Glutamatergic neuron (in vitro differentiated cells): ENCODE measurements at regions not wholly inside any gene's neighbourhood (a gene's known extent, or its start where the extent isn't known, plus 50 kb on each side); places are given as distances from the start of the nearest gene placed in this dataset.
"Not testable (repeated sequence)": the region's sequence is repeated elsewhere in the genome, so short reads cannot be mapped to it uniquely, and the experiment has no call there.

Experiments used
- DNase-seq: peaks from one replicate; pipeline ENCODE4 v3.0.0; 2022
- H3K27ac Mint-ChIP-seq: one replicate; pipeline ENCODE4 v1.8.0; 2020; ENCODE audit warnings: mild to moderate bottlenecking, mixed read lengths, inconsistent platforms; ENCODE audit not compliant: unreplicated experiment
- H3K27me3 Mint-ChIP-seq: one replicate; pipeline ENCODE4 v1.8.0; 2020; ENCODE audit warnings: mild to moderate bottlenecking, moderate library complexity, mixed read lengths, inconsistent platforms; ENCODE audit not compliant: unreplicated experiment
- H3K36me3 Mint-ChIP-seq: one replicate; pipeline ENCODE4 v1.8.0; 2020; ENCODE audit warnings: mild to moderate bottlenecking, mixed read lengths, inconsistent platforms; ENCODE audit not compliant: unreplicated experiment
- H3K4me1 Mint-ChIP-seq: one replicate; pipeline ENCODE4 v1.8.0; 2020; ENCODE audit warnings: mild to moderate bottlenecking, low read depth, mixed read lengths, inconsistent platforms; ENCODE audit not compliant: unreplicated experiment
- H3K4me3 Mint-ChIP-seq: one replicate; pipeline ENCODE4 v1.8.0; 2020; ENCODE audit warnings: mild to moderate bottlenecking, mixed read lengths, inconsistent platforms; ENCODE audit not compliant: unreplicated experiment
- H3K9me3 Mint-ChIP-seq: one replicate; pipeline ENCODE4 v1.8.0; 2020; ENCODE audit warnings: mild to moderate bottlenecking, moderate library complexity, mixed read lengths, inconsistent platforms; ENCODE audit not compliant: unreplicated experiment
- TF ChIP-seq, protein P1 (sequence below): fragments of 200-600 bp; sonication (generic); IDR thresholded peaks from one replicate; pipeline ENCODE4 v1.5.0; 2021; ENCODE audit not compliant: partially characterized antibody, unreplicated experiment

DNA sequence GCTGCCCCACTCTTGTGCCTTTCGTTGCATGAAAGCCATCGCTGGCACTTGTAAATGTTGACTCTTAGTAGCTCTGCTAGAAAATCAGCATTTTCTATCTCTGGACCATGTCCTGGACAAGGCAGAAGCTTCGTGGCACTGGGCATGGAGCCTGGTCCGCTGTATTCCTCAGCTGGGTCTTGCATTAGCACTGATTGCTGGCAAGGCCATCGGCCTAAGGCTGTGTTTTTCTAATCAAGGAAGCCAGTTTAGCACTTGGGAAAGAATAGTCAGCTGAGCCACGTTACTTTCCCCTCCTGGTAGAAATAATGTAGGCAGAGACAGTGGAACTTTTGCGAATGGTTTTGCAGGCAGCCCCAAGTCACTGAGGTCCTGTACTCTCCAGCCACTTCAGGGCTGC is 180.2 kb upstream of the EOLA2 start:
- no peaks in the 10 kb centered on the region for H3K4me1 Mint-ChIP-seq
- no peaks in the 10 kb centered on the region for H3K27me3 Mint-ChIP-seq
- H3K9me3 Mint-ChIP-seq = no peaks in the 10 kb centered on the region
- TF ChIP-seq, protein P1, sequence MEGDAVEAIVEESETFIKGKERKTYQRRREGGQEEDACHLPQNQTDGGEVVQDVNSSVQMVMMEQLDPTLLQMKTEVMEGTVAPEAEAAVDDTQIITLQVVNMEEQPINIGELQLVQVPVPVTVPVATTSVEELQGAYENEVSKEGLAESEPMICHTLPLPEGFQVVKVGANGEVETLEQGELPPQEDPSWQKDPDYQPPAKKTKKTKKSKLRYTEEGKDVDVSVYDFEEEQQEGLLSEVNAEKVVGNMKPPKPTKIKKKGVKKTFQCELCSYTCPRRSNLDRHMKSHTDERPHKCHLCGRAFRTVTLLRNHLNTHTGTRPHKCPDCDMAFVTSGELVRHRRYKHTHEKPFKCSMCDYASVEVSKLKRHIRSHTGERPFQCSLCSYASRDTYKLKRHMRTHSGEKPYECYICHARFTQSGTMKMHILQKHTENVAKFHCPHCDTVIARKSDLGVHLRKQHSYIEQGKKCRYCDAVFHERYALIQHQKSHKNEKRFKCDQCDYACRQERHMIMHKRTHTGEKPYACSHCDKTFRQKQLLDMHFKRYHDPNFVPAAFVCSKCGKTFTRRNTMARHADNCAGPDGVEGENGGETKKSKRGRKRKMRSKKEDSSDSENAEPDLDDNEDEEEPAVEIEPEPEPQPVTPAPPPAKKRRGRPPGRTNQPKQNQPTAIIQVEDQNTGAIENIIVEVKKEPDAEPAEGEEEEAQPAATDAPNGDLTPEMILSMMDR = no peak
- no peaks in the 10 kb centered on the region for H3K36me3 Mint-ChIP-seq
- no peak overlapping the region for H3K4me3 Mint-ChIP-seq
- DNase-seq = no peak
- H3K27ac Mint-ChIP-seq = no peak overlapping the region

DNA sequence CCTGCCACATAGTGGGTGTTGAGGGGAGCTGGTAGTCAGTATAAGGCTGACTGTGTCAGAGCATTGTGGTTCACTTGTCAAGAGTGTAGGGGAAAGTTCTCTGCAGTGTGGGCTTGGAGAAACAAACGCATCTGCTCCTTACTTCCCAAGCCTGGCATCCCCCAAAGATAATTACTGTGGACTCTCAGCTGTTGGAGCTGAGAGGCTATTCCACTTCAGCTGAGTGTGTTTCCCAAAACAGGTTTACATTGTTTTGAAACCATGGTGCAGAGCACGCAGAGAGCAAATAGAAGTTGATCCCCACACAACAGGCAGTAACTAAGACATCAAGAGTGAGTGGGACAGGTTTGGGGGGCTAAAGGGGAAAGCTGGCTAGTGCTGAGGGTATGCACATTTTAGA is 181.0 kb upstream of the EOLA2 start:
- H3K27me3 Mint-ChIP-seq = no peaks in the 10 kb centered on the region
- no peak overlapping the region for H3K27ac Mint-ChIP-seq
- no peaks in the 10 kb centered on the region for H3K4me1 Mint-ChIP-seq
- TF ChIP-seq, protein P1 = no peak
- H3K36me3 Mint-ChIP-seq = no peaks in the 10 kb centered on the region
- no peak overlapping the region for H3K4me3 Mint-ChIP-seq
- H3K9me3 Mint-ChIP-seq = no peaks in the 10 kb centered on the region
- no peak for DNase-seq

DNA sequence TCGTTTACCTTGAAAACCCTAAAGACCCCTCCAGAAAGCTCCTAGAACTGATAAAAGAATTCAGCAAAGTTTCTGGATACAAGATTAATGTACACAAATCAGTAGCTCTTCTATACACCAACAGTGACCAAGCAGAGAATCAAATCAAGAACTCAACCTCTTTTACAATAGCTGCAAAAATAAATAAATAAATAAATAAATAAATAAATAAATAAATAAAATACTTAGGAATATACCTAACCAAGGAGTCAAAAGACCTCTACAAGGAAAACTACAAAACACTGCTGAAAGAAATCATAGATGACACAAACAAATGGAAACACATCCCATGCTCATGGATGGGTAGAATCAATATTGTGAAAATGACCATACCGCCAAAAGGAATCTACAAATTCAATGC is 186.8 kb upstream of the EOLA2 start:
- not testable (repeated sequence) for H3K36me3 Mint-ChIP-seq, H3K4me3 Mint-ChIP-seq, DNase-seq, H3K27me3 Mint-ChIP-seq, H3K9me3 Mint-ChIP-seq, H3K4me1 Mint-ChIP-seq, H3K27ac Mint-ChIP-seq

DNA sequence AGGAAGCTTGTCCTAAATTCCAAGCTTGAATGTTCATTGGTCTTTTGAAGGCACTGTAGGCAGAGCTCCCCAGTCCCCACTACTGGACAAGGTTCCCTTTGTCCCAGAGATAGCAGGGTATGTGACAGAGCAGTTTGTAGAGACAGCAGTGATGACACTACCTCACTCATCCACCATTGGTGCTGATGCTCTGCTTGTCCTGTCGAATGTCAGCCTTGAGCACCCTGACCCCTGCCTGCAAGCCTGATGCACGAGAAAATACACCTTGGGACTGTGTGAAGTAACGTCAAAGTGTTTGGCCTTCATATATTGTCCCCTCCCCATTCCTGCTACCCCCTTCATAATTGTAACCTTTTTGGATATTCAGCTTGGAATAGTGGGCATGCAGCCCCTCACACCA is 188.9 kb upstream of the EOLA2 start:
- no peaks in the 10 kb centered on the region for H3K36me3 Mint-ChIP-seq
- no peak overlapping the region for H3K4me3 Mint-ChIP-seq
- no peaks in the 10 kb centered on the region for H3K9me3 Mint-ChIP-seq
- TF ChIP-seq, protein P1 = no peak
- H3K27ac Mint-ChIP-seq = no peak overlapping the region
- H3K27me3 Mint-ChIP-seq = no peaks in the 10 kb centered on the region
- no peaks in the 10 kb centered on the region for H3K4me1 Mint-ChIP-seq
- DNase-seq = no peak

DNA sequence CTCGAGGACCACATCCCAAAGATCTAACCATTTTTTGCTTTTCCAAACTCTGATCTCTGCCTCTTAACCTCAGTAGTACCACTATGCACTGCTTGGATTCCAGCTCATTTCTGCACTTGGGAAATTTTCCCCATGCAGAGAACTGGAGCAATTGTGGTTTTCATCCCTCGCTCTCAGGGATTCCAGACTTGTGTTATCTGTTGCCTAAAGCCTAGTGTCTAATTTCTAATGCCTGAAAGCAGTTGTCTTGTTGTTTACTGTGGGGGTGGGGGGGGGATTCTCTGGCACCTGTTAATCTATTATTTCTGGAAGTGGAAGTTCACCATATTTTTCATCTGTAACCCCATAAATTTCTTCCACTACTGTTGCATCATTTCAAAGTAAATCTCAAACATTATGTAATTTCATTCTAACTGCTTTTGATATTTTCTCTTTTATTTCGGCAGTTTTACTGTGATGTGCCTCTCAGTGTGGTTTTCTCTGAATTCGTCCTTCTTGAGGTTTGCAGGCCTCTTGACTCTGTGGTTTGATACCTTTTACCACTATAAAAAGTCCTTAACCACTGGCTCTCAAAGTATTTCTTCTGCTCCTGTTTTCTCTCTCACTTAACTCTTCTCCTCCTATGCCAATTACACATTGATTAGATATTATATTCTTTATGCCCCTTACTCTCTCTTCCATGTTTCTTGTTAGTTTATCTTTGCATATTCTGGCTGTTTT is 205.6 kb upstream of the EOLA2 start:
- H3K27ac Mint-ChIP-seq = no peak overlapping the region
- H3K27me3 Mint-ChIP-seq = no peaks in the 10 kb centered on the region
- H3K36me3 Mint-ChIP-seq = no peaks in the 10 kb centered on the region
- H3K4me1 Mint-ChIP-seq = no peaks in the 10 kb centered on the region
- TF ChIP-seq, protein P1 = no peak
- DNase-seq = no peak
- H3K9me3 Mint-ChIP-seq = no peaks in the 10 kb centered on the region
- H3K4me3 Mint-ChIP-seq = no peak overlapping the region
